SK-N-SH (cell line): ENCODE measurements at regions not wholly inside any gene's neighbourhood (a gene's known extent, or its start where the extent isn't known, plus 50 kb on each side); places are given as distances from the start of the nearest gene placed in this dataset.

Experiments used
- EP300 ChIP-seq, 2 experiments: IDR thresholded peaks; 2 replicates each; pipeline versions ENCODE4 v1.4.0 to v1.6.1; 2012; ENCODE audit warnings: borderline replicate concordance in 1 of 2, low read depth in 1 of 2, low read length in 1 of 2
- EZH2phosphoT487 ChIP-seq: fragments of 200-600 bp; sonication (generic); IDR thresholded peaks from 2 replicates; pipeline ENCODE4 v1.6.1; 2017; ENCODE audit warnings: low read depth, mixed run types, mild to moderate bottlenecking, antibody characterized with exemption, moderate library complexity, borderline replicate concordance
- NRF1 ChIP-seq: IDR thresholded peaks from 2 replicates; pipeline ENCODE4 v1.6.1; 2012; ENCODE audit warnings: low read depth, mild to moderate bottlenecking, low read length
- POLR2AphosphoS5 ChIP-seq: IDR thresholded peaks from 2 replicates; pipeline ENCODE4 v1.6.1; 2012; ENCODE audit warnings: low read depth, low read length
- RAD21 ChIP-seq: IDR thresholded peaks from 2 replicates; pipeline ENCODE4 v1.6.1; 2012; ENCODE audit warnings: mild to moderate bottlenecking, low read length
- RFX5 ChIP-seq: IDR thresholded peaks from 2 replicates; pipeline ENCODE4 v1.6.1; 2012; ENCODE audit warnings: mild to moderate bottlenecking, improper control_type of control experiment, low read length
- RXRA ChIP-seq: IDR thresholded peaks from 2 replicates; pipeline ENCODE4 v1.4.0; 2012; ENCODE audit warnings: low read depth, mild to moderate bottlenecking, borderline replicate concordance
- SMC3 ChIP-seq: IDR thresholded peaks from 2 replicates; pipeline ENCODE4 v1.6.1; 2012; ENCODE audit warnings: low read depth, low read length, improper control_type of control experiment
- TCF12 ChIP-seq: IDR thresholded peaks from 2 replicates; pipeline ENCODE4 v1.4.0; 2012
- YY1 ChIP-seq: IDR thresholded peaks from 2 replicates; pipeline ENCODE4 v1.4.0; 2012; ENCODE audit warnings: low read depth, mild to moderate bottlenecking
- ZBTB33 ChIP-seq: IDR thresholded peaks from 2 replicates; pipeline ENCODE4 v1.4.0; 2012; ENCODE audit warnings: low read depth, borderline replicate concordance
- TF ChIP-seq, protein P1 (sequence below): fragments of 200-600 bp; sonication (generic); IDR thresholded peaks from 2 replicates; pipeline ENCODE4 v1.6.1; 2017; ENCODE audit warnings: antibody characterized with exemption, mild to moderate bottlenecking, moderate library complexity

DNA sequence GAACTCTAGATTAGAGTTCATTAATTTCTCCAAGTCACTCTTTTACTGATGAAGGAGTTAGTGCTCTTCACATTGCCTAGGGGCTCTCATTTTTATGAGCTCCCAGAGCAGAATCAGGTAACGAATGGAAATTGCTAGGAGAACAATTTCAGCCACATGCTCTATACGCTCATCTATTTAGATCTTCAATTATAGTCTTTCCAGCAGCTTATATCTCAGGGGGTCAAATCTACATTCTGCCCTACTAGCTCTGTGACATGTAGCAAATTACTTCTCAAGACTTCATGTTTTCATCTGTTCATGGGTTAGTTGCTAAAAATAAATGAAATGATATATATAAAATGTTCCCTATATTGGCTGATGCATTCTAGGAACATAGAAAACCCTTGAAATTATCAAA is 183.6 kb downstream of the PLPP3 start:
- TF ChIP-seq YY1 (no peak), TCF12 (no peak), SMC3 (no peak), RFX5 (no peak), POLR2AphosphoS5 (no peak), RAD21 (no peak), NRF1 (no peak), EP300 (IDR thresholded peaks at IDR 0.05; ENCODE audit: borderline replicate concordance in 1 of 2, low read depth in 1 of 2, low read length in 1 of 2) (no peak), EZH2phosphoT487 (no peak), ZBTB33 (no peak), RXRA (no peak)
- TF ChIP-seq, protein P1, sequence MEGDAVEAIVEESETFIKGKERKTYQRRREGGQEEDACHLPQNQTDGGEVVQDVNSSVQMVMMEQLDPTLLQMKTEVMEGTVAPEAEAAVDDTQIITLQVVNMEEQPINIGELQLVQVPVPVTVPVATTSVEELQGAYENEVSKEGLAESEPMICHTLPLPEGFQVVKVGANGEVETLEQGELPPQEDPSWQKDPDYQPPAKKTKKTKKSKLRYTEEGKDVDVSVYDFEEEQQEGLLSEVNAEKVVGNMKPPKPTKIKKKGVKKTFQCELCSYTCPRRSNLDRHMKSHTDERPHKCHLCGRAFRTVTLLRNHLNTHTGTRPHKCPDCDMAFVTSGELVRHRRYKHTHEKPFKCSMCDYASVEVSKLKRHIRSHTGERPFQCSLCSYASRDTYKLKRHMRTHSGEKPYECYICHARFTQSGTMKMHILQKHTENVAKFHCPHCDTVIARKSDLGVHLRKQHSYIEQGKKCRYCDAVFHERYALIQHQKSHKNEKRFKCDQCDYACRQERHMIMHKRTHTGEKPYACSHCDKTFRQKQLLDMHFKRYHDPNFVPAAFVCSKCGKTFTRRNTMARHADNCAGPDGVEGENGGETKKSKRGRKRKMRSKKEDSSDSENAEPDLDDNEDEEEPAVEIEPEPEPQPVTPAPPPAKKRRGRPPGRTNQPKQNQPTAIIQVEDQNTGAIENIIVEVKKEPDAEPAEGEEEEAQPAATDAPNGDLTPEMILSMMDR: no peak
